Left colon (tissue), 2 donors: ENCODE measurements at regions not wholly inside any gene's neighbourhood (a gene's known extent, or its start where the extent isn't known, plus 50 kb on each side); places are given as distances from the start of the nearest gene placed in this dataset.

Experiments
- ATAC-seq: fragments of 200-7000 bp; cut with Tn5 transposase; one replicate; pipeline ENCODE4 v1.9.1; 2020; ENCODE audit warnings: mild to moderate bottlenecking, moderate library complexity
- DNase-seq, 2 donors: peaks; one replicate each; pipeline ENCODE4 v3.0.0-alpha.2; 2020
- intact Hi-C, 2 donors: fragments of 100-400 bp; cut with DNase I in 1 of 2; cut with micrococcal nuclease in 1 of 2; formaldehyde crosslinking; loops; one replicate each; pipeline versions ENCODE4 v1.11.2 to v1.14.0; 2022; cut with DNase I, micrococcal nuclease
- donor health status: DM: no; HTN: no; CAD: no.
- donor health status: DM: yes; HTN: yes; CAD: no.

DNA sequence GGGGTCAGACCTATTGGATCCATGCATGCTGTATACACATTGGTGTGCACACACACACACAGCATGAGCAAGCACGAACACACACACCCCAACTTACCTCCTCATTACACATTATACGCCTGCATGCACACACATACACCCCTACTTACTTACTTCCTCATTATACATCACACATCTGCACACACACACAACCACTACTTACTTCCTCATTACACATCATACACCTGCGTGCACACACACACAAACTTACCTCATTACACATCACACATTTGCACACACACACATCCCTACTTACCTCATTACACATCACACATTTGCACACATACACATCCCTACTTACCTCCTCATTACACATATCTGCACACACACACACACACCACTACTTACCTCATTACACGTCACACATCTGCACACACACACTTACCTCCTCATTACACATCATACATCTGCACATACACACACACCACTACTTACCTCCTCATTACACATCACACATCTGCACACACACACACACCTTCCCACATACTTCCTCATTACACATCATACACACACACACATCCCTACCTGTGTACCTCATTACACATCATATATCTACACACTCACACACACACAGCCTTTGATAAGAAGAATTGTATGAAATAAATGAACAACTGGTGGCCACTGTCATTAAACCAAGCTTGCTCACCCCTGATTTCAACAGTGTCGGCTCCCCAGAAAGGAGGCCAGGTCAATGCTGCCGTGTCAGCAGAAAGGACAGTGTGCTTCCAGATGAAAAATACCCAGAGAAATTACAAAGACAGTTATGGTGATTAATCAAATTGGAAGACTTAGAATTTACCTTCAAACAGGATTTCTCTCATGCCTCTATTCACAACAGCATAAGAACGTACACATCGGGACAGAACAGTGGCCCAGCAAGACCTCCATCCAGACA lies 117.8 kb downstream of the SETD4 start:
- intact Hi-C loops = no loop called here
- DNase-seq = no peak
- ATAC-seq = peak; percentile 52

DNA sequence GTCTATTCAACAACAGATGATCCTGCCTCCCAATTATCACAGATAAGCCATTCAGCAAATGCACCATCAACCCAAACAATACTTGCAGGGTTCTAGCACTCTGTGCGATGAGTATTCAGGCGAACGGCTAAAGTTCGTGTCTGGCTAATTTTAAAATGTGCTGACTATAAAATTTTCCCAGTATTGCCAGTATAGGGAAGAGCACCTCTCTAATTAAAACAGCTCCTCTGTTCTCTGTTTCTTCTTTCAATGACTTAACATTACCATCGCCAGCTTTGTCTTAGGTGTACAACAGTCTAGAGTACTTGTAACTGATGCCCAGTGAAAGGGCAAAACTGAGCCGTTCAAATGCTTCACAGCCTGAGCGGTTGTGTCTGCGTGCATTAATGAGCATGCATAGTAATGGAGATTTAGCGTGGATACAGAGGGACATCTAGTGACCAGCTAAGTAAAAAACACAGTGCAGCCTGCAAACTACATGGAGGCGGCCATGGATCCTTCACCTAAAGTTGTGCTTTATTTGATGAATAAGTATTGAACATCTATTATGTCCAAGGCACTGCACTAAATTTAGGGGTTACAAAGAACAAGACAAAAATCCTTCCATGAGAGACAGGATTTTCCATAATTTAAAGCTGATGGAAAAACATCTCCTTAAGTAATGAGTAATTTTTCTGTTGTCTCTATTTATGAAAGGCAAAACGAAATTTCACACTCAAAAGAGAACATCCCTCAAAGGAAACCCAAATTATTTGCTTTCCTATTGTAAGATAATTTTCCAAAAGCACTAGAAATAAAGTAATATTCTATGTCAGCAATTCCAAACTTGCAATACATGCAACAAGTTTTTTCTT lies 120.0 kb downstream of the SETD4 start:
- ATAC-seq (peak; percentile 99), DNase-seq (peak; percentile 20 to 27)
- intact Hi-C loops = no loop called here

- DNase-seq = no peak
- intact Hi-C loops = no loop called here
- ATAC-seq = no peak
Measured at GRCh38 chr21:35938446-35938845, 121.9 kb downstream of the SETD4 start.

GRCh38 chr21:35933466-35933865 lies 126.9 kb downstream of the SETD4 start:
- DNase-seq = peak; percentile 23 to 36
- no peak for ATAC-seq
- intact Hi-C loops = no loop called here

DNA sequence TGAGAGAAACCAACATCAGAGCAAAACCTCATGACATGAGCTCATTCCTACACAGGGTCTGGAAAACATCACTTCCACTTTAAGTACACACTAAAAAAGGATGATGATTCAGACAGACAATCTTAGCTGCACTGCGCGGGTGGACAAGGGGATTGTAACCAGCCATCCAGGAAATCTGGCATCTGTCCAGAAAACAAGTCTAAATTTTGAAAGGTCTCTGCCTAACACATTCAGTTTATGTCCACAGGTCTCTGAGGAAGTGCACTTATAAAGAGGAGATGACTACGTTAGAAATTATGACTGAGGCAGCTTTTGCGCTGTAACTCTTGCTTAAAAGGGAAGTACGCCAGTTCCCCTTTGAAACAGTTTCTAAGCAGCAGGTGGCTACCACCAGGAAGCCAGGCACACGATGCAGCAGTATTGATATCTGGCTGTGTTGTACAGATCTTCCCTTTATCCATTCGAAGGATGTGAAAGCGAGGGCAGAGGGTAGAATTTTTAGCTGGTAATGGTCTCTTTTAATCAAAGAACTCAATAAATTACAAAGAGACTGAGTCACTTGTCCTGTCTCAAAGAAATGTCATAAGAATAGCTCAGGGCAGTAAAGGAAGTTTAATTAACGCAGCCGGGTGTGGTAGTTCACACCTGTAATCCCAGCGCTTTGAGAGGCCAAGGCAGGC lies 128.0 kb downstream of the SETD4 start:
- DNase-seq (peak; percentile 18 to 58), ATAC-seq (peak; percentile 69)
- intact Hi-C loops = no loop called here

GRCh38 chr21:35929901-35930300 lies 130.4 kb downstream of the SETD4 start:
- intact Hi-C loops = no loop called here
- no peak for ATAC-seq
- no peak for DNase-seq

DNA sequence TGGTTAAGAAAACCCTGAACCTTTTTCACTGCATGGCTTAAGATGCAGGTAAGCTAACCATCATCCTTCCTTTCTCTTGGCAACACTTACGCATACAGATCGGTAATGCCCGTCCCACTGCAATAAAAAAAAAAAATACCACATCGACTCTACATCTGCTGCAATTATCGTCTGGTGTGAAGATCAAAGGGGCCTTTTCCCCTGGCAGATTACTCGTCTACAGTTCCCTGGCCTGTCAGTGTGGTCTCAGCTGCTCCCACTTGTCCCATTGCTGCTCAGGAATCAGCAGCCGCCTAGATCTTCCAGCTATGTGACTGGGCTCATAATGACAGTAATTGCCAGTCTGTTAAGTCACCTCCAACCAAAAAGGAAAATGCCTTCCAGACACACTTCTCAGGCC lies 133.1 kb downstream of the SETD4 start:
- ATAC-seq = peak; percentile 52
- intact Hi-C loops = no loop called here
- no peak for DNase-seq

DNA sequence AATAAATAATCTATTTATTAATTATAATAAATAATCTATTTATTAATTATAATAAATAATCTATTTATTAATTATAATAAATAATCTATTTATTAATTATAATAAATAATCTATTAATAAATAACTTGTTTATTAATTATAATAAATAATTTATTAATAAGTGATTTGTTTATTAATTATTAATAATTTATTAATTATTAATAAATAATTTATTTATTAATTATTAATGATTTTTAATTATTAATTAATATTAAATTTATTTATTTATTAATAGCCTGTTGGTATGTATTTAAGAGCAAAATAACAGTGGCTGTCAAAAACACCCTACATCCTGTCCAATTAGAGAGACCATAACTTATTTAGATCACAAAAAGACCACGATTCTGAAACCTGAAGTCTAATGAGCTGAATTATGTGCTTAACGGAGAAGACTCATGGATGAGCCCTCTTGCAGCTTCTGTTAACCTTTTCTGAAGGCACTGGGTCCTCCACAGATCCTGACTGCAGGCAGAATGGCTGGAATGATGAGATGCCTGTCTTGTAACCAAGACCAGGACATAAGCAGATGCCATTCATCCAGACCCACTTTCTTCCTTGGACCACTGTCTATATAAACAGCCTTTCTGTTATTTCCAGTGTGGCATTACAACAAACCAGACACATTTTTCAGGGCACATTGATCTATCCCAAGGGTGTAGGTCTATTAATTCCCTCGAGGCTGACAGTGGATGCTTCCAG lies 134.2 kb downstream of the SETD4 start:
- intact Hi-C loops = no loop called here
- DNase-seq (no peak), ATAC-seq (no peak)

GRCh38 chr21:35925497-35925896 lies 134.8 kb downstream of the SETD4 start:
- intact Hi-C loops = no loop called here
- no peak for DNase-seq
- ATAC-seq = peak; percentile 15

DNA sequence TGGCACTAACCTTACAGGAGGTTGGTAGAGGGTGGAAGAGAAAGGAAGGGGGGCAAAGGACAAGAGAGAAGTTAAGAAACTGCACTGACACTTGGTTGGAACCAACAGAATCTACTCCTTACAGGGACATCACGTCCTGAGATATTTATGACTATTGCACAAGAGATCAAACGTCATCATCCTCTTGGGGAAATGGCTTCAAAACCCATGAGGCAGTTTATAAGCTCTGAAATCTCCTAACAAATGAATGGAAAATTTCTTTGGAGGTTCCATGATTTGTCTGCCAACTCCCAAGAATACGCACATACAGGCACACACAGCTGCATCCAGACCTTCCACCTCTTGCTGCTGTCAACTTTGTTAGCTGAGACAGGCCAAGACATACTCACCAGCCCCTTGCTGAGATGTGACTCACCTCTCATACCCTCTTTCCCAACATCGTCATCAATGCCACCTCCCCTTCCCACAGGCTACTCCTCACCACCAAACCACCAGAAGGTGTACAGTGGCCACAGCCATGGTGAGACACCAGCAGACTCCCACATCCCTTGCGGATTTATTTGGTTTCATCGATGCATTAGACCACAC lies 135.5 kb downstream of the SETD4 start:
- ATAC-seq = no peak
- DNase-seq = no peak
- intact Hi-C loops = no loop called here

- ATAC-seq (no peak), DNase-seq (no peak)
- intact Hi-C loops = no loop called here
Measured at GRCh38 chr21:35923971-35924370, 136.4 kb downstream of the SETD4 start.

DNA sequence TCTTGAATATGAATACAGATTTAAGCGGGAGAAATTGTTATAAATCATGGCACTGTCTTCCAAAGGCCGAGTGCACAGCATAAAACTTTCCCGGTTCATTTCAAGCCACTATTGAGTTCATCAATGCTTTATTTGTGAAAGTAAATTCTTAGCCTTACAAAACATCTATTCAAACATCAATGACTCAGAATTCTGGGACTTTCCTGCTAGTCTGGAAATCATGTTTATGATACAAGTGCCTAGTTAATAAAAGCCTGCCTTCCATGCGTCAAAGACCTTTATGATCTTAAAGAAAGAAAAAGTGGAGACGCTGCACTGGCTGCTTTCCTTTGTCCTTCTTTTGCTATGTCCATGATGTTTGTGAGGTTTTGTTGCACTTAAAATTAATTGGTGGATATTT lies 137.7 kb downstream of the SETD4 start:
- DNase-seq (no peak), ATAC-seq (no peak)
- intact Hi-C loops = no loop called here

DNA sequence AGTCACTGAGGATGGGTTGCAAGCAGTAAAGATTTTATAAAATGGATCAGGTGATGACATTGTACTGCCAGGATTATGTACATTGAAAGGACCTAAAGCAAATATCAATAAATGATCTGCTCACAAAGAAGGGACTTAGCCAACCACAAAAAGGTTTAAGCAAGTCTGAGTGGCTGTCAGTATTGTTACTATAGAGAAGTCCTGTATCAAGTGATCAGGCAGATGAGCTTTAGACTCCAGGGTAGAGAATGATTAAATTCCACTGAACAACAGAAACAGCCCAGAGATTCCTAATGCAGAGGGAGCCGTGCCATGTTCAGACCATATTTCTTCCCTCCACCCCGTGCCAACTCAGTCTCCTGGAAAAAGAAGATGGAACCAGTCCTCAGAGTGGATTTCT lies 138.9 kb downstream of the SETD4 start:
- intact Hi-C loops = no loop called here
- ATAC-seq (no peak), DNase-seq (no peak)

- peak; percentile 91 for ATAC-seq
- intact Hi-C loops = no loop called here
- no peak for DNase-seq
Measured at GRCh38 chr21:35920436-35920835, 139.9 kb downstream of the SETD4 start.

DNA sequence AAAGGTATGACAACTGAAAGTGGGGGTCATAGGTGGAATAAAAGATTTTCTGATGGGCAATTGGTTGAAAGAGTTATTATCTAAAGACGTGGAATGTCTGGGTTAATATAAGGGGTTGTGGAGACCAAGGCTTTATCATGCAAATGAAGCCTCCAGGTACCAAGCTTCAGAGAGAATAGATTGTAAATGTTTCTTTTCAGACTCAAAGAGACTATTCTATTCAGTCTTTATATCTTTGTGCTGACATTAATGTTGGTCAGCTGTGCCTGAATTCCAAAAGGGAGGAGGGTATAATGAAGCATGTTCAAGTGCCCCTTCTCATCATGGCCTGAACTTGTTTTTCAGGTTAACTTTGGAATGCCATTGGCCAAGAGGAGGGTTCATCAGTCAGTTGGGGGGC lies 145.3 kb downstream of the SETD4 start:
- ATAC-seq (no peak), DNase-seq (no peak)
- intact Hi-C loops = no loop called here

DNA sequence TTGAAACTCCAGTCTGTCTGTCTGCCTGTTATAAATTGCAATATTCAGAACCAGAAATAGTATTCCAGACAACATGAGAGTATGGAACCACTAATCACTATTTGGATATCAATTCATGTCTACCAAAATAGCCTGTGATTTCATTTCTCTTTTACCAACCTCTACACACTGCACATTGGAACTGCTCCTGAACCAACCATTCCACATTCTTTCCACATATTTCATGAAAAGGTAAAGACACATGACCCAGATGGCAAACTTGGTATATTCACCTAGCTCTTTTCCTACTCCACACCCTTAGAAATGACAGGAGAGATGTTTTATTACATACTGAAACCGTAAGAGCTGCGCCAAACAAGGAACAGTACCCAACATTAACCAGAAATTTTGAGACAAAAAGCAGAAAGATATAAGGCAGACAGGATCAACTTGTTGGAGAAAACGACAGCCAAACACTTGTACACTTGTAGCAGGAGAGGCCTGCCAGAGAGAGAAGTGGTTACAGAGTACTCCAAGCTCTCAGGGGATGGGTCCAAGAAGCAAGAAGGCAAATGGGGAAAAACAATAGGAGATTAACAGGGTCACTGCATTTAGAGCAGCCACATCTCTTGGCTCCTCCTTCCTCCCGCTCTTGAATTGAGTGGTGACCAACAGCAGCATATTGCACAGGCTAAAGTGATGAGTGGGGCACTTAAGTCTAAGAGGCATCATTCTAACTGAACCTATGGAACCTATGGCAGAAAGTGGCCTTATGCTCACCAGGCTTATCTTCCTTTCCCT lies 148.7 kb downstream of the SETD4 start:
- ATAC-seq = no peak
- DNase-seq = no peak
- intact Hi-C loops = no loop called here

- ATAC-seq = no peak
- intact Hi-C loops = no loop called here
- no peak for DNase-seq
Measured at GRCh38 chr21:35909456-35910223, 150.7 kb downstream of the SETD4 start.
